Urinary bladder (tissue), 3 donors: ENCODE measurements at regions not wholly inside any gene's neighbourhood (a gene's known extent, or its start where the extent isn't known, plus 50 kb on each side); places are given as distances from the start of the nearest gene placed in this dataset.
"Not testable (repeated sequence)": the region's sequence is repeated elsewhere in the genome, so short reads cannot be mapped to it uniquely, and the experiment has no call there.

Experiments
- DNase-seq: peaks from one replicate; pipeline ENCODE4 v3.0.0-alpha.2; 2015; ENCODE audit errors: extremely low spot score
- H3K27ac ChIP-seq: one replicate; pipeline ENCODE4 v1.5.1; 2013; ENCODE audit warnings: low read depth, mild to moderate bottlenecking, moderate library complexity
- H3K36me3 ChIP-seq: one replicate; pipeline ENCODE4 v1.6.1; 2013; ENCODE audit warnings: mild to moderate bottlenecking, moderate library complexity; ENCODE audit not compliant: insufficient read depth
- H3K4me1 ChIP-seq: one replicate; pipeline ENCODE4 v1.6.1; 2013; ENCODE audit warnings: mild to moderate bottlenecking, moderate library complexity; ENCODE audit not compliant: insufficient read depth
- H3K4me3 ChIP-seq: one replicate; pipeline ENCODE4 v1.5.1; 2013; ENCODE audit warnings: low read depth, low read length
- WGBS: extraction: QIAGEN DNeasy Blood & Tissue Kit; methylation state at CpG from one replicate; pipeline ENCODE4 v1.1.7; 2013; 5-methylcytosine and 5-hydroxymethylcytosine counted together
- donor health status: healthy with polysubstance abuse.
- donor health status: healthy.

DNA sequence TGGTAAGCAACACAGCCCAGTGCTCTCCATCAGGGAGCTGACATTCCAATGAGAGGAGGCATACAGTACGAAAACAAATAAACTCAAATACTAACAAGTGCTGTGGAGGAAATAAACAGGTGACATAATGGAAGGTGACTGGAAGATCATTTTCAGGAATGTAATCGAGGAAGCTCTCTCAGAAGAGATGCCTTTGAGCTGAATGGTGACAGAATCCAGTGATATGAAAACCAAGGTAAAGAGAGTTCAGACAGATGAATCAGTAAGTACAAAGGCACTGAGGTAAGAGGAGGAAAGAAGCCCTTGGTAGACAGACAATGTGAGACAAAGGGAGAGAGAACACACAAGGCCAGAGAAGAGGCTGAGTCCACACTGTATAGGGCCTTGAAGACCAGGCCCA, 252.1 kb downstream of the LRATD1 start:
- H3K4me3 ChIP-seq: no peak overlapping the region
- no peak for DNase-seq
- no peaks in the 10 kb centered on the region for H3K4me1 ChIP-seq
- no peak overlapping the region for H3K27ac ChIP-seq
- 89% methylated on average over 2 of the region's 2 CpGs for WGBS
- no peaks in the 10 kb centered on the region for H3K36me3 ChIP-seq

DNA sequence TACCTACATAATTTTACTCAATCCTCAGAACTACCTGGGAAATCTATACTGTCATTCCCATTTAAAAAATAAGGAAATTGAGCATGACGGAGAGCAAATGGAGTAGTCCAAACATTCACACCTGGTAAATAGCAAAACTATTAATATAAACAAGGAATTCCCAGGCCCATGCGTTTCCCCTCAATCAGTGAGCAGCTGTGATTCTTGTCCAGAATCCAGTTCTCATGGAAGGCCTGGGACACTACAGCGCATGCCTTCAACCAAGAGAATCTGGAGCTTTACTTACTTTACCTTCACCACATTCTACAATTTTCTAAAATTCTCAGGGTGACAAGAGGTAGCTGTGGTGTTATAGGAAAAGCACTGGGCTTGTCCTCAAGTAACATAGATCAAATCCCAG, 259.0 kb downstream of the LRATD1 start:
- WGBS: 64% methylated on average over 3 of the region's 3 CpGs
- H3K4me1 ChIP-seq: no peaks in the 10 kb centered on the region
- DNase-seq: no peak

DNA sequence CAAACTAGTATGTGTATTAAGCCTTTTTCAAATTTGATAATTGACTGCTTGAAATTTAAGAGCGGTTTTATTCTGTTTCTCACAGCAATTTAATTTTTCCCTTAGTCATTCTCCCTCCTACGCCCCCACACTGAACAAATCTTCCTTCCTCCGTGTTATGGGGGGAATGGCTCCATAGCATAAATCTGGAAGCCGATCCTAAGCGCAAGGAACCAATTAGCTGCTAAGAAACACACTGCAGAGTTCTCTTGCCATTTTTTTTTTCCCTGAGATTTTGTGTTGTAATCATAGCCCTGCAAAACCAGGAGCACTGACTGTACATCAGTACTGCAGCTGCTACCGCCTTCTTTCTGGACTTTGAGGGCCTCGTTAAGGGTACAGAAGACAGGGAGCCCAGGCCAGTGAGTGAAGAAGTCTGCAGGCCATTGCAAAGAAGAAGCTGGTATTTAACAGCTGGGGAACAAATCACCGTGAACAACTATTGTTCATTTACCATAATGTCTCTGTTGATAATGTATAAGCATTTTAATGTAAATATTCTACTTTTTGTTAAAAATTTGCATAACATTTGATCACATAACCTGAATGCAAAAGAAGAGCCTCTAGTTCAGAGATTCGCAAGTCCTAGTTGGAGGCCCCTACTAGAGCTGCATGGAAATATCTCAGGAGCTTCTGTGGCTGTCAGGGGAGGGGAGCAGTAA, 264.0 kb downstream of the LRATD1 start:
- no peaks in the 10 kb centered on the region for H3K36me3 ChIP-seq
- 85% methylated on average over 9 of the region's 9 CpGs for WGBS
- H3K27ac ChIP-seq: no peak overlapping the region
- H3K4me1 ChIP-seq: no peaks in the 10 kb centered on the region
- no peak for DNase-seq
- no peak overlapping the region for H3K4me3 ChIP-seq

More for the DNA sequence above, 259.0 kb downstream of the LRATD1 start:
- H3K27ac ChIP-seq: no peak overlapping the region
- no peak overlapping the region for H3K4me3 ChIP-seq
- H3K36me3 ChIP-seq: no peaks in the 10 kb centered on the region

DNA sequence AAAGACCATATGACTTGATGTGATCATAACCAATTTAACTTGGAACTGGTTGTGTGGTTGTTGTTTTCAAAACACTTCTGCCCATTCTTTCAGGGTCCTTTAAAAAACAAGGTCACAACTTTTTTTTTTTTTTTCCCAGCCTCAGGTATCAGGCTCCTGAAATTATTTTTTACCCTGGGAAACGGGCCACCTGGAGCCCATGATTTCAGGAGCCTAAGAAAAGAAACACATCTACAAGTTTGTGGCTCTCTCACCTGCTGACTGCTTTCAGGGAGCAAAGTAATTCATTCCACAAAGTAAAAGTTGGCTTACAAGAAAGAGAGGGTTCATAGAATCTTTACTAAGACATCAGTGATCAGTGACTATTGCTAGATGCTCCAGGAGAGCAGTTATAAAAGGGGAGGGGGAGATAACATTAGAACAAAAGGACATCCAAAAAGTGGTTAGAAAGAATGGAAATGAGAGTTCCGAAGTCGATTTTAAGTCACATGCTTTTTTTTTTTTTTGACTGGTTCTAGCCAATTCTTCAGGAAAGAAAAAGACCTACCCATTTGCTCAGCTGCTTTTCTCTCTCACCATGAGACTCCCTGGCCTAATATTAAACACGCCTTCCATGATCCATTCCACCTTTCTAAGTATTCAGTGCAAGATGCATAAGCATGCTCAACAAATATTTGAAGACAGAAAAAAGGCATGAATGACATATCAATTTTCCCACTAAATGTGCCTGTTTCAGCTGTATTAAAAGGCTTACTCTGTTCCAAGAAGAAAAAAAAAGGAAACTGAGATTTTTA, 267.3 kb downstream of the LRATD1 start:
- DNase-seq: no peak
- Histone ChIP-seq H3K27ac (no peak overlapping the region), H3K4me1 (no peaks in the 10 kb centered on the region), H3K4me3 (no peak overlapping the region), H3K36me3 (no peaks in the 10 kb centered on the region)
- whole genome bisulfite sequencing: 90% methylated on average over 4 of the region's 4 CpGs

DNA sequence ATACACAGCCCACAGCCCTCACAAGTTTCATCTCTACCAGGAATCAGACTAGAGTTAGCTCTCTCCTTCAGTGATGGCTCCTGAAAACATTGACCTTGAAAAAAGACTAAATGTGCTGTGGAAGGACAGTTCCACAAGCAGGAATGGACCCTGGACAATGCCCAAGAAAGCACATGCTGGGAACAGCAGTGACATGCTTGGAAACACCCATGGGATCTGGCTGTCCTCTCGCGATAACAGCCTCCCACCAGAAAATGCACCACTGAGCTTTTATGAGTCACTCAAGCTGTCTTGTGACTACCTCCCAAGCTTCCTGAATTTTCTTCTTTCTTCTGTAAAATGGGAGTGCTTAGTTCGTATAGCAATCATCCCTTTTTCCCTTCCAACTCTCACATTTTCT, 269.2 kb downstream of the LRATD1 start:
- Histone ChIP-seq H3K36me3 (no peaks in the 10 kb centered on the region), H3K4me1 (no peaks in the 10 kb centered on the region), H3K4me3 (no peak overlapping the region), H3K27ac (no peak overlapping the region)
- DNase-seq: no peak
- WGBS: 66% methylated on average over 3 of the region's 3 CpGs

DNA sequence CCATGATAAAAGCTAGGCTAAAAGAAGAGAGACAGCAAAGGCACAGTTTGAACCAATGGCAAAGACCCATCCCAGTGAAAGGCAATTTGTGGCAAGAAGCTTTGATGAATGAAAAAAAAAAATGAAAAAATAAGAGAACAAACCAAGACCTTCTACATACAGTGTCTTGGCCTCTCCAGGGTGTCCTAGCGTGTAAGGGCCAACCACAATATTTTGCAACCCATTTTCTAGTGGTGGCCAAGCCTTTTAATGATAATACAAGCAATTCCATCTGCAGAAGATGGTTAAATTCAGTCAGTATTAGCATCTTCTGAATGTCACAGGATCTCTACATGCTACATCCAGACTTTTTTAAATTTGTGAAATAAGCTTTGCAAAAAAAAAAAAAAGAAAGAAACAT, 270.4 kb downstream of the LRATD1 start:
- 92% methylated on average over 1 of the region's 1 CpG for WGBS
- no peak for DNase-seq
- H3K36me3 ChIP-seq: no peaks in the 10 kb centered on the region
- H3K4me3 ChIP-seq: no peak overlapping the region
- no peak overlapping the region for H3K27ac ChIP-seq
- no peaks in the 10 kb centered on the region for H3K4me1 ChIP-seq

DNA sequence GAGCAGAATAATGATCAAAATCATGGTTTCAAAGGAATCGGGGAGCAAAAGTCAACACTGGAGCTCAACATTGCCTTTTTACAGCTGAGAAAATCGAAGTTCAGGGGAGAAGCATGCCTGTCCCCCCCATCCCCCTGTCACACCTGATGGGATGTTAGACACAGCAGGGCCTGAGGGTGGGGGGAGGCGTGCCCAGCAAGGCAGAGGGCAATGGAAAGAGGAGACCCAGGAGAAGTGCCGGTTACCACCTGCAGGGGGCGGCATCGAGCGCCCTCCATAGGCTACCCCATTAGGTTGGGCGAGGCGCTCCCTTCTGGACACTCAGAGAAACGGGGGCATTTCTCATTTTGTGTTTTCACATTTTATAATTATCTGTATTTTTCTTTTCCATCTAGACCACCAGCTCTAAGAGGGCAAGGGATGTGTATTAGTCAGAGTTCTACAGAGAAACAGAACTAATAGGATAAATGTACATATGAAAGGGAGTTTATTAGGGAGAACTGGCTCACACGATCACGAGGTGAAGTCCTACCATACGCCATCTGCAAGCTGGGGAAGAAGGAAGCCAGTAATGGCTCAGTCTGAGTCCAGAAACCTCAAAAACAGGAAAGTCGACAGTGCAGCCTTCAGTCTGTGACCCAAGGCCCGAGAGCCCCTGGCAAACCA, 271.3 kb downstream of the LRATD1 start:
- Histone ChIP-seq H3K4me3 (no peak overlapping the region), H3K27ac (no peak overlapping the region), H3K36me3 (no peaks in the 10 kb centered on the region), H3K4me1 (no peaks in the 10 kb centered on the region)
- no peak for DNase-seq
- 55% methylated on average over 15 of the region's 15 CpGs for WGBS

DNA sequence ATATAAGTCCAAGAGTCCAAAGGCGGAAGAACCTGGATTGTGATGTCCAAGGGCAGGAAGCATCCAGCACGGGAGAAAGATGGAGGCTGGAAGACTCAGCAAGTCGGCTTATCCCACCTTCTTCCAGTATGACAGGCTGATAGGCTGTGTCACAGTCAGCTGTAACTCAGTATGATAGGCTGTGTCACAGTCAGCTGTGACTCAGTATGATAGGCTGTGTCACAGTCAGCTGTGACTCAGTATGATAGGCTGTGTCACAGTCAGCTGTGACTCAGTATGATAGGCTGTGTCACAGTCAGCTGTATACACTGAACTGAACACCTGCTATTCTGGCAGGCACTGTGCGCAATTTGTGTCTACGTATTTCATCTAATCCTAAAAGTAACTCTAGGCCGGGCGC, 271.9 kb downstream of the LRATD1 start:
- not testable (repeated sequence) for H3K36me3 ChIP-seq, H3K4me3 ChIP-seq, H3K4me1 ChIP-seq, DNase-seq, H3K27ac ChIP-seq
- WGBS: 94% methylated on average over 7 of the region's 7 CpGs

DNA sequence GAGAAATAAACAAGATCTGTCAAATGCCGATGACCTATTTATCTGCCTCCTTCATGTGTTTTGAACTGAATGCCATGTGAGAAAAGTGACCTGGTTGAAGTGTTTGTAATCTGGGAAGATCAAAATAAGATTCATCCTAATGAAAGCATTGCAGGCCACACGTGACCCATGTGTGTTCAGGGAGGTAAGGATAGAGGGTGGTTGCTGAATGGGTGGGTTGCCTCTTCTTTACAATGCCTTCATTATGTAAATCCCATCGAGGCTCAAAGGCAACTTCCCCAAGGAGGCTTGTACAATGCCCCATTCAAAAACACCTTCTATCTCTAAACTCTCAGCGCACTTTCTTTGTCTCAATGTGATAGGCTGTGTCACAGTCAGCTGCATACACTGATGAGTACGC, 273.1 kb downstream of the LRATD1 start:
- no peak for DNase-seq
- Histone ChIP-seq H3K36me3 (no peaks in the 10 kb centered on the region), H3K4me1 (no peaks in the 10 kb centered on the region), H3K27ac (no peak overlapping the region), H3K4me3 (no peak overlapping the region)
- WGBS: 87% methylated on average over 5 of the region's 5 CpGs

DNA sequence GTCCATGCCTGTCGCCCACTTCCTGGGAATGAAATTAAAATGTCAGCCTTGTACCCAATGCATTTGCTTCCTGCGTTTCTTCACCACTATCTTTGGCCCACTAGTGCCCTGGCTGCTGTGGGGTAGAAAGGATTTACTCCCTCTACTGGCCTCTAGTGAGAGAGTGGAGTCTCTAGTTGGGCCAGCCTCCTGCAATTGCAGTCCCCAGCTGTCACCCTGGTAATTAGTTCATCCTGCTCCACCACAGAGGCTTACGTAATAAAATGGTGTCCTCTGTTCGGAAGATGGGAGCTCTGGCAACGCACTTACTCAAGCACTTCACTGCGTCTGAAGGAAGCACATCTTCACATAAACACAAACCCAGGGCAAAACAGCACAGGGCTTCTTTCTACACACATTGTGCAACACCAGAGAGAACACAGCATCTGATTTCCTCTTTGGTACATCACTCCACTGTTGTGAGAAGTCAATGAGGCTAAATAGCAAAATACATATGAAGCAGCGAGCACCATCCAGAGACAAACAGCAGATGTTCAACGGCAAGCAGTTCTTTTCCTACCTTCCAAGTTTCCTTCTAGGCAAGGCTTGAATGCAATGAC, 274.6 kb downstream of the LRATD1 start:
- Histone ChIP-seq H3K27ac (no peak overlapping the region), H3K4me3 (no peak overlapping the region), H3K36me3 (no peaks in the 10 kb centered on the region), H3K4me1 (no peaks in the 10 kb centered on the region)
- 81% methylated on average over 8 of the region's 8 CpGs for WGBS
- DNase-seq: no peak

DNA sequence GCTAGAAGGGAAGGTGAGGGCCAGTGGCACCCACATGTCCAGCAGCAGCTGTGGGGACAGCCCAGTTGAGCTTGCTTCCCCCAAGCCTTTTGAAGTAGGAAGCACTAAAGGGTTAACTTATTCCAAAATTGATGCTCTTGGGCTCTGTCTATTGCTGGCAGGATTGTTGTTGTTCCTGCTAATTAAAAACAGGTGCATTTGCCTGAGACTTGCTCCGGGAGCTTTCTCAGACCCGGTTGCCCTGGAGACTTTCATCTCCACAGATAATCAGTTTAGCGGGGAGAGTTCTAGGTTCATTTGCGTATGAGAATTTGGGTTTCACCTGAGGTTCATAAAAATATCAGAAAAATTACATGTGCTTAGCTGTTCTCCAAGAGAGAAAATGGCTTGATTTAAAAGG, 277.3 kb downstream of the LRATD1 start:
- H3K27ac ChIP-seq: no peak overlapping the region
- H3K36me3 ChIP-seq: no peaks in the 10 kb centered on the region
- no peak overlapping the region for H3K4me3 ChIP-seq
- 69% methylated on average over 4 of the region's 4 CpGs for WGBS
- no peak for DNase-seq
- no peaks in the 10 kb centered on the region for H3K4me1 ChIP-seq

DNA sequence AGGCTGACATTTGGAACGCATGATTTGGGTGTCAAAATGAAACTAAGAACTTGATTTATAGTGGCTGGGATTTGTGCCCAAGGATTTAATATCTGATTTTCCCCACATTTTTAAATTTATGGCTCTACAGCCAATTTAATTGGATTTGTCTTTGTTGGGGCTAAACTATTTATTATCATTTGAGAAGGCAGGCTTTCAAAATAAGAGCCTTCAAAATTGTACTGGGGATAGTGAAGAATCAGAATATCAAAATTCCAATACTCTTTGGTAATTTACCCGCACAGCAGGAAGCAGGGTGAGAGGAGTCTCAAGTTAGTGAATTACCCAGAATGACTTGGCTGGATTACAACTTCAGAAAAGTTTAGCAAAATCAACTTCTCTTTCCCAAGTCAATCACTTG, 278.1 kb downstream of the LRATD1 start:
- no peaks in the 10 kb centered on the region for H3K4me1 ChIP-seq
- H3K4me3 ChIP-seq: no peak overlapping the region
- no peak overlapping the region for H3K27ac ChIP-seq
- no peak for DNase-seq
- WGBS: 52% methylated on average over 2 of the region's 2 CpGs
- no peaks in the 10 kb centered on the region for H3K36me3 ChIP-seq

DNA sequence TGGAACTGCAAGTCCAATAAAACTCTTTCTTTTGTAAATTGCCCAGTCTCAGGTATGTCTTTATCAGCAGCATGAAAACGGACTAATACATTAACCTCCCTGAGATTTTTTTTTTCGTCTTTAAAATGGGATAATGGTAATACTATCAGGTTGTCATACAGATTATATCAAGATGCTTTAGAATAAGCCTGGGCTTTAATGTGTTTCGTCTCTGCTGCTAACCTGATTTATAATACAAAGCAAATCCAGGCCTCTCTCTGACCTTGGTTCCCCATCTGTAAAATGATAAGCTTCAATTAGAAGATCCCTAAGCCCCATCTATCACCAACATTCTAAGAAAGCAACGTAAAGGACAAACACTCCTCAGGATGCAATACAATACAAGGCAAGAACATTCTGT, 283.5 kb downstream of the LRATD1 start:
- H3K4me3 ChIP-seq: no peak overlapping the region
- WGBS: 55% methylated on average over 4 of the region's 4 CpGs
- no peaks in the 10 kb centered on the region for H3K4me1 ChIP-seq

More for the DNA sequence above, 283.5 kb downstream of the LRATD1 start:
- DNase-seq: no peak
- Histone ChIP-seq H3K27ac (no peak overlapping the region), H3K36me3 (no peaks in the 10 kb centered on the region)
